ENCODE measurements at regions not wholly inside any gene's neighbourhood (a gene's known extent, or its start where the extent isn't known, plus 50 kb on each side); places are given as distances from the start of the nearest gene placed in this dataset.
"Not testable (repeated sequence)": the region's sequence is repeated elsewhere in the genome, so short reads cannot be mapped to it uniquely, and the experiment has no call there.

GRCh38 chr3:67937498-67938118 is 283.2 kb upstream of the SUCLG2 start:
- TF ChIP-seq CTCF (IDR thresholded peaks at IDR 0.05; ENCODE audit: insufficient read depth, low read depth, low read length): no peak
- POLR2A ChIA-PET: no interaction called here
- no peaks in the 10 kb centered on the region for H3K36me3 ChIP-seq (ENCODE audit: control insufficient read depth, insufficient read depth, low read length)
- DNase-seq (ENCODE audit: low read depth): no peak
- H3K4me3 ChIP-seq (ENCODE audit: low read depth, low read length): no peak overlapping the region
- no peaks in the 10 kb centered on the region for H3K27me3 ChIP-seq (ENCODE audit: control insufficient read depth, insufficient read depth, low read length)
- CTCF ChIA-PET: no interaction called here

- DNase-seq (ENCODE audit: low read depth); H3K36me3 ChIP-seq (ENCODE audit: control insufficient read depth, insufficient read depth, low read length); H3K4me3 ChIP-seq (ENCODE audit: low read depth, low read length); POLR2A ChIA-PET; CTCF ChIA-PET; H3K27me3 ChIP-seq (ENCODE audit: control insufficient read depth, insufficient read depth, low read length): not testable (repeated sequence)
Measured at GRCh38 chr3:67930394-67930793, 276.0 kb upstream of the SUCLG2 start.

DNA sequence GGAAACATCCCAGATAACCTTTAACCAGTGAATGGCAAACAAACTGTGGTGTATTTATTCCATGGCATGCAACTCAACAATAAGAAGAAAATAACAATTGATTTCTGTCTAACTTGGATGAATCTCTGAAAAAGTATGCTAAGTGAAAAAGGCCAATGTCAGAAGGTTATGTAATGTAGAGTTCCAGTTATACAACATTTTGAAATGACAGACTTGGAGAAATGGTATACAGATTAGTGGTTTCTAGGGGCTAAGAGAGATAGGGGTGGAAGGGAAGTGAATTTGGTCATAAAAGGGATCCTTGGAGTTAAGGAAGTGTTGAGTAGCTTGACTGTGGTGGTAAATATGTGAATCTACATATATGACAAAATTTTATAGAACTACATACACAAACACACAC is 269.4 kb upstream of the SUCLG2 start:
- ChIA-PET CTCF (no interaction called here), POLR2A (no interaction called here)
- no peak overlapping the region for H3K4me3 ChIP-seq (ENCODE audit: low read depth, low read length)
- H3K36me3 ChIP-seq (ENCODE audit: control insufficient read depth, insufficient read depth, low read length): no peaks in the 10 kb centered on the region
- DNase-seq (ENCODE audit: low read depth): no peak
- TF ChIP-seq CTCF (IDR thresholded peaks at IDR 0.05; ENCODE audit: insufficient read depth, low read depth, low read length): no peak
- H3K27me3 ChIP-seq (ENCODE audit: control insufficient read depth, insufficient read depth, low read length): no peaks in the 10 kb centered on the region

DNA sequence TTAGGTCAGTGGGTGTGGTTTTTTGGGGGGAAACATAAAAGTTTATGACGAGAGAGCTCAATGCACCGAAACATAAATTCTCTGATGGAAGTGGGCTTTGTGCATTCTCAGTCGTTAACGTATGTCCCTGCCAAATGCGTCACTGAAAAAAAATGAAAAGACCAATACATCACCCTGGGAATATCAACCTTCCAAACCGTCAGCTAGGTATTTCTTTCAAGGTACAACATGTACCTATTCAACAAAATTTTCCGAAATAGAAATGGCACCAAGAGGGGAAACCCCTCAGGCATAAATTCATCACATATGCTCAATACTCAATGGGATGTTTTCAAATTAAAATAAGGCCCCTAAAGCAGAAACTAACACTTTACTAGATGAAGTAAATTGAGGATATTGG is 266.6 kb upstream of the SUCLG2 start:
- Histone ChIP-seq H3K4me3 (ENCODE audit: low read depth, low read length) (no peak overlapping the region), H3K36me3 (ENCODE audit: control insufficient read depth, insufficient read depth, low read length) (no peaks in the 10 kb centered on the region), H3K27me3 (ENCODE audit: control insufficient read depth, insufficient read depth, low read length) (no peaks in the 10 kb centered on the region)
- TF ChIP-seq CTCF (IDR thresholded peaks at IDR 0.05; ENCODE audit: insufficient read depth, low read depth, low read length): no peak
- CTCF ChIA-PET: no interaction called here
- POLR2A ChIA-PET: no interaction called here
- no peak for DNase-seq (ENCODE audit: low read depth)

- Histone ChIP-seq H3K27me3 (ENCODE audit: control insufficient read depth, insufficient read depth, low read length) (no peaks in the 10 kb centered on the region), H3K4me3 (ENCODE audit: low read depth, low read length) (no peak overlapping the region), H3K36me3 (ENCODE audit: control insufficient read depth, insufficient read depth, low read length) (no peaks in the 10 kb centered on the region)
- ChIA-PET CTCF (no interaction called here), POLR2A (no interaction called here)
- DNase-seq (ENCODE audit: low read depth): no peak
- no peak for TF ChIP-seq CTCF (IDR thresholded peaks at IDR 0.05; ENCODE audit: insufficient read depth, low read depth, low read length)
Measured at GRCh38 chr3:67920311-67920710, 265.9 kb upstream of the SUCLG2 start.

GRCh38 chr3:67916353-67916752 is 261.9 kb upstream of the SUCLG2 start:
- CTCF ChIA-PET: no interaction called here
- DNase-seq (ENCODE audit: low read depth): no peak

More at GRCh38 chr3:67916353-67916752, 261.9 kb upstream of the SUCLG2 start:
- Histone ChIP-seq H3K36me3 (ENCODE audit: control insufficient read depth, insufficient read depth, low read length) (no peaks in the 10 kb centered on the region), H3K4me3 (ENCODE audit: low read depth, low read length) (no peak overlapping the region), H3K27me3 (ENCODE audit: control insufficient read depth, insufficient read depth, low read length) (no peaks in the 10 kb centered on the region)
- no peak for TF ChIP-seq CTCF (IDR thresholded peaks at IDR 0.05; ENCODE audit: insufficient read depth, low read depth, low read length)
- POLR2A ChIA-PET: no interaction called here
